ENCODE measurements at regions not wholly inside any gene's neighbourhood (a gene's known extent, or its start where the extent isn't known, plus 50 kb on each side); places are given as distances from the start of the nearest gene placed in this dataset.

- TF ChIP-seq CTCF (IDR thresholded peaks at IDR 0.05): peak; percentile 79 to 91 (median 84)
- no peak for TF ChIP-seq POLR2A (IDR thresholded peaks at IDR 0.05)
- TF ChIP-seq POLR2AphosphoS5 (IDR thresholded peaks at IDR 0.05): peak; percentile 38
Measured at GRCh38 chr15:31489801-31490646, 163.4 kb downstream of the KLF13 start.

Measured in prostate gland (tissue), 2 donors.